ENCODE measurements at regions not wholly inside any gene's neighbourhood (a gene's known extent, or its start where the extent isn't known, plus 50 kb on each side); places are given as distances from the start of the nearest gene placed in this dataset.
"Not testable (repeated sequence)": the region's sequence is repeated elsewhere in the genome, so short reads cannot be mapped to it uniquely, and the experiment has no call there.

- peaks cover 0 to 7% (median 0%) of the 10 kb centered on the region in 12 donors for H3K9me3 ChIP-seq
- DNase-seq = no peak
- intact Hi-C loops (cut with DNase I) = no loop called here
- no peak for TF ChIP-seq POLR2A (IDR thresholded peaks at IDR 0.05)
- H3K4me3 ChIP-seq = no peak overlapping the region
- 35 to 68% (median 45%) methylated on average over 4 of the region's 4 CpGs for WGBS, 4 donors
- H3K36me3 ChIP-seq = no peaks in the 10 kb centered on the region
- ATAC-seq = no peak
- peaks cover 0 to 8% (median 0%) of the 10 kb centered on the region in 12 donors for H3K4me1 ChIP-seq
- no peaks in the 10 kb centered on the region for H3K27me3 ChIP-seq
- no peak overlapping the region for H3K27ac ChIP-seq
Observed at GRCh38 chr14:26289891-26290486, 307.8 kb downstream of the NOVA1 start.

DNA sequence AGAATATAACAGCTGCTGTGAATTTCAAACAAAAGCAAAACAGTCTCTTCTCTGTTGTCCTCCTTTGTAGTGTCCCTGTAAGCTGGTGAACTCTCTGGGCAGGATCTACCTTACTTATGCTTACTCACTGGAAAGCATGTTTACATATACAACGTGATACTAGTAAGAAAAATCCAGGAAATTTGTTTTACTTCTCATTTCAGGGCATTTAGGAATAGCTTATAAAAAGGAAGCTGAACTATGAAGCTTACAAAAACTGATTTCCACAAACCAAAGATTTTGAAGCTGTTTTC, 311.0 kb downstream of the NOVA1 start:
- ATAC-seq (no peak), DNase-seq (no peak)
- intact Hi-C loops (cut with DNase I) = no loop called here
- Histone ChIP-seq H3K27ac (peak overlapping the region in 1 of 12 donors; percentile 43), H3K9me3 (no peaks in the 10 kb centered on the region), H3K4me3 (no peak overlapping the region), H3K4me1 (peaks cover 0 to 8% (median 0%) of the 10 kb centered on the region in 12 donors), H3K27me3 (no peaks in the 10 kb centered on the region), H3K36me3 (no peaks in the 10 kb centered on the region)
- TF ChIP-seq POLR2A (IDR thresholded peaks at IDR 0.05) = no peak
- TF ChIP-seq, protein P1, sequence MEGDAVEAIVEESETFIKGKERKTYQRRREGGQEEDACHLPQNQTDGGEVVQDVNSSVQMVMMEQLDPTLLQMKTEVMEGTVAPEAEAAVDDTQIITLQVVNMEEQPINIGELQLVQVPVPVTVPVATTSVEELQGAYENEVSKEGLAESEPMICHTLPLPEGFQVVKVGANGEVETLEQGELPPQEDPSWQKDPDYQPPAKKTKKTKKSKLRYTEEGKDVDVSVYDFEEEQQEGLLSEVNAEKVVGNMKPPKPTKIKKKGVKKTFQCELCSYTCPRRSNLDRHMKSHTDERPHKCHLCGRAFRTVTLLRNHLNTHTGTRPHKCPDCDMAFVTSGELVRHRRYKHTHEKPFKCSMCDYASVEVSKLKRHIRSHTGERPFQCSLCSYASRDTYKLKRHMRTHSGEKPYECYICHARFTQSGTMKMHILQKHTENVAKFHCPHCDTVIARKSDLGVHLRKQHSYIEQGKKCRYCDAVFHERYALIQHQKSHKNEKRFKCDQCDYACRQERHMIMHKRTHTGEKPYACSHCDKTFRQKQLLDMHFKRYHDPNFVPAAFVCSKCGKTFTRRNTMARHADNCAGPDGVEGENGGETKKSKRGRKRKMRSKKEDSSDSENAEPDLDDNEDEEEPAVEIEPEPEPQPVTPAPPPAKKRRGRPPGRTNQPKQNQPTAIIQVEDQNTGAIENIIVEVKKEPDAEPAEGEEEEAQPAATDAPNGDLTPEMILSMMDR (IDR thresholded peaks at IDR 0.05) = no peak
- WGBS, 4 donors = 23 to 30% (median 27%) methylated on average over 1 of the region's 1 CpG

DNA sequence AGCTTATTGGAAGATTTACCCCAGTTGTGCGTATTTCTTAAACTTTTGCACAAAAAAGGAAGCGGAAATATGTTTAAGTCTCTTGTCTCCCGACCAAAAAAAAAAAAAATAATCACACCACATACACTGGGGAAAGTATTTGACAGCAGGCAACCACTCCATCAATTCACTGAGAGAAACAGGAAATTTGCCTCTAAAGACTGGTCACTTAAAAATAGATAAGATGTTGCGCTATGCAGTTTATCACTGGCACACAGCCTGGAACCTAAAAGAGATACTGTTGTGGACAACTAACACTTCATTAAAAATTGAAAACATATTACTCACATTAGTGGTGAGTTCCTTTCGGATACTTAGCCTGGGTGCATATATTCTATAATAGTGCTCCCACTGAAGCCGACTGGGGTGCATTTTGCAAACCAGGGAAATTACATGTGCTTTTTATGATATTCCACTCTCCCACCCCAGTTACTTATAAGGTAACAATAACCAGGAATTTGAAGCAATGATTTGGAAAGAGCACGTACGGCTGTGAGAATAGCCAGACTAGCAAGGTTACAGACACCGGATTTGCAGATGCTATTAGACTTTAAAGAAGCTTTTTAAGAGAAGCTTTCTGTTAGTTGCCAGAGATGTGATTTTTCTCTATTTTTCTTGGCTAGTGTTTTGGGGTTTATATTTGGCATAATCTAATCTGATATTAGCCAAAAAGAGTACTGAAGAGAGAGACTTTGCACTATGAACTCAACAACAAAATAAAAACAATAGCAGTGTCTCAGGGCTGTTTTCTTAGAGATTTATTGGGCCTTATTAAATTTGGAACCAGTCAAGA, 311.5 kb downstream of the NOVA1 start:
- Histone ChIP-seq H3K27ac (peak overlapping the region in 1 of 12 donors; percentile 43), H3K4me3 (no peak overlapping the region), H3K4me1 (peaks cover 0 to 8% (median 0%) of the 10 kb centered on the region in 12 donors), H3K36me3 (no peaks in the 10 kb centered on the region), H3K27me3 (no peaks in the 10 kb centered on the region), H3K9me3 (no peaks in the 10 kb centered on the region)
- no peak for DNase-seq
- TF ChIP-seq, protein P1 (IDR thresholded peaks at IDR 0.05) = no peak
- no peak for TF ChIP-seq POLR2A (IDR thresholded peaks at IDR 0.05)
- WGBS, 4 donors = 23 to 28% (median 26%) methylated on average over 9 of the region's 9 CpGs
- intact Hi-C loops (cut with DNase I) = no loop called here
- ATAC-seq = no peak

DNA sequence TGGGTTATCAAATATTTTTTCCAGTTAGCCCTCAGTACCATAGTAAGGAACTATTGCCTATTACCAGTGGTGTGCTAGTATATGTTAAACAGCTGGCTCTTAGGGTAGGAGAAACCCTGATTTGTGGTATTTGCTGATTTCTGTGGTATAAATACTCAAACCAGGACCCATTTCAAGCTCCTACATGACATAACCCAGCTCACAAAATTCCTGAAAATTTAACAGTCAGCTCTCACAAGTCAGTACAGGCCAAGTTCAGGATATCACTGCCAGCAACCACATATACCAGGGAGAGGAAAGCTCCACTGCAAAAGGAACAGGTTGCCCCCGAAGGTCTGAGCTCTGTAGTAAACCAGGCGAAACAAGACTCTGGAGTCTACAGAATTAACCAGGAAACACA, 315.3 kb downstream of the NOVA1 start:
- H3K36me3 ChIP-seq = no peaks in the 10 kb centered on the region
- intact Hi-C loops (cut with DNase I) = no loop called here

GRCh38 chr14:26282011-26282410, 315.8 kb downstream of the NOVA1 start:
- peak overlapping the region in 2 of 12 donors; percentile 7 to 41 for H3K27ac ChIP-seq
- not testable (repeated sequence) for ATAC-seq
- WGBS, 4 donors = 46 to 68% (median 58%) methylated on average over 5 of the region's 5 CpGs

More for the DNA sequence above, 315.3 kb downstream of the NOVA1 start:
- Histone ChIP-seq H3K4me1 (peaks cover 0 to 8% (median 0%) of the 10 kb centered on the region in 12 donors), H3K27me3 (no peaks in the 10 kb centered on the region), H3K9me3 (no peaks in the 10 kb centered on the region), H3K27ac (peak overlapping the region in 1 of 12 donors; percentile 41), H3K4me3 (no peak overlapping the region)
- DNase-seq = no peak
- WGBS, 4 donors = 46 to 79% (median 77%) methylated on average over 2 of the region's 2 CpGs
- ATAC-seq = no peak
- TF ChIP-seq POLR2A (IDR thresholded peaks at IDR 0.05) = no peak
- TF ChIP-seq, protein P1 (IDR thresholded peaks at IDR 0.05) = no peak

More at GRCh38 chr14:26282011-26282410, 315.8 kb downstream of the NOVA1 start:
- H3K4me3 ChIP-seq; H3K27me3 ChIP-seq; H3K36me3 ChIP-seq; intact Hi-C loops (cut with DNase I); H3K4me1 ChIP-seq; H3K9me3 ChIP-seq; DNase-seq: not testable (repeated sequence)
